Transverse colon (tissue), 3 donors: ENCODE measurements at regions not wholly inside any gene's neighbourhood (a gene's known extent, or its start where the extent isn't known, plus 50 kb on each side); places are given as distances from the start of the nearest gene placed in this dataset.

Source experiments
- EP300 ChIP-seq: sonication (generic); formaldehyde crosslinking; IDR thresholded peaks from one replicate; pipeline ENCODE4 v1.6.1; 2017; ENCODE audit warnings: antibody characterized with exemption, low read depth
- POLR2A ChIP-seq: fragments of 450-650 bp; IDR thresholded peaks from one replicate; pipeline ENCODE4 v1.6.1; 2016; ENCODE audit warnings: antibody characterized with exemption, mild to moderate bottlenecking, moderate library complexity
- TF ChIP-seq, protein P1 (sequence below), 5 experiments: fragments of 200-600 bp in 3 of 5; fragments of 450-650 bp in 2 of 5; sonication (generic) in 3 of 5; IDR thresholded peaks; 1 replicate in 2 of 5; 2 replicates in 3 of 5; pipeline ENCODE4 v1.5.1; 2016 to 2017; ENCODE audit warnings: antibody characterized with exemption in 5 of 5, inconsistent platforms in 3 of 5, mild to moderate bottlenecking in 2 of 5, moderate library complexity in 1 of 5

DNA sequence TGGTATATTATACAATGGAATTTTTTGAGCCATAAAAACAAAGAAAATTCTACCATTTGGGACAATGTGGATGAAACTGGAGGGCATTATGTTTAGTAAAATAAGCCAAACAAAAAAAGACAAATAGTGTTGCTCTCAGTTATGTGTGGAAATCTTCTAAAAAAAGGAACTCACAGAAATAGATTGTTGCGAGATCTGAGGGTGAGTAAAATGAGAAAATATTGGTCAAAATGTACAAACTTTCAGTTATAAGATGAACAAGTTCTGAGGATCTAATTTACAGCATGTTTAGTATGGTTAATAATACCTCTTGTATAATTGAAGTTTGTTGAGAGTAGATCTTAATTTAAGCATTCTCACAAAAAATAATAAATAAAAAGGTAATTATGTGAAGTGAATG is 291.2 kb downstream of the KIF20B start:
- TF ChIP-seq EP300, result no peak
- TF ChIP-seq, protein P1, sequence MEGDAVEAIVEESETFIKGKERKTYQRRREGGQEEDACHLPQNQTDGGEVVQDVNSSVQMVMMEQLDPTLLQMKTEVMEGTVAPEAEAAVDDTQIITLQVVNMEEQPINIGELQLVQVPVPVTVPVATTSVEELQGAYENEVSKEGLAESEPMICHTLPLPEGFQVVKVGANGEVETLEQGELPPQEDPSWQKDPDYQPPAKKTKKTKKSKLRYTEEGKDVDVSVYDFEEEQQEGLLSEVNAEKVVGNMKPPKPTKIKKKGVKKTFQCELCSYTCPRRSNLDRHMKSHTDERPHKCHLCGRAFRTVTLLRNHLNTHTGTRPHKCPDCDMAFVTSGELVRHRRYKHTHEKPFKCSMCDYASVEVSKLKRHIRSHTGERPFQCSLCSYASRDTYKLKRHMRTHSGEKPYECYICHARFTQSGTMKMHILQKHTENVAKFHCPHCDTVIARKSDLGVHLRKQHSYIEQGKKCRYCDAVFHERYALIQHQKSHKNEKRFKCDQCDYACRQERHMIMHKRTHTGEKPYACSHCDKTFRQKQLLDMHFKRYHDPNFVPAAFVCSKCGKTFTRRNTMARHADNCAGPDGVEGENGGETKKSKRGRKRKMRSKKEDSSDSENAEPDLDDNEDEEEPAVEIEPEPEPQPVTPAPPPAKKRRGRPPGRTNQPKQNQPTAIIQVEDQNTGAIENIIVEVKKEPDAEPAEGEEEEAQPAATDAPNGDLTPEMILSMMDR (IDR thresholded peaks at IDR 0.05), result no peak
- no peak for TF ChIP-seq POLR2A
